ENCODE measurements at regions not wholly inside any gene's neighbourhood (a gene's known extent, or its start where the extent isn't known, plus 50 kb on each side); places are given as distances from the start of the nearest gene placed in this dataset.

DNA sequence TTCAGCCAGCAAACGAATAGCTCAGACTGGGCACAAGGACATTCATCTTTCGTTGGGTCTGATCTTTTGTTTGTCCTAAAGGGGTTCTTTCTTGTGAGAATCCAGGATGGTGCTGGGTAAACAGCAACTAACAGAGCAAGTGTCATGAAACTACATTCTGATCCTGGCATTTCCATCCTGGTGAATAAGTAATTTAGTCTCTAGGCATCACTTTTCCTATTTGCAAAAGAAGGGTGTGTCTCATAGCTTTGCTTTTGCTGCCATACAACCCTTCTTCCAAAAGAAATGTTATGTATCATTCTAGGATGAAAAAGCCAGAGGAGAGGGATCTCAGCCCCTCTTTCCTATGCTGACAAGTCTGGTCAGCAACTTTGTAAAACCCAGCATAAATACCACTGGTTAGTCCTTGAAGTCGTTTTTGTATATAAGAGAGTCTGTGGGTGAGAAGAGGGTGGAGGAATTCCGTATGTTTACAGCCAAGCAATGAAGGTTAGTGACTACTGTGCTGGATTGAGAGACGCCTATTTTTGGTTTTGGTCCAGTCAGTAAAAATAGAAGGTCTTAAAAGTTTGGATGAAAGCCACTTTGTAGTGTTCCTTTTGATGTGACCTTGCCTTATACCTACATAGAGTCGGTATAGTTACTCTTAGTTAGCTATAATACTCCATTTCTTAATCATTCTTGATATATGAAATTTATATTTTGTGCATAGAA, 88.4 kb upstream of the SLC25A13 start:
- no peak overlapping the region for H3K4me2 ChIP-seq (ENCODE audit: low read length)
- TF ChIP-seq, protein P1, sequence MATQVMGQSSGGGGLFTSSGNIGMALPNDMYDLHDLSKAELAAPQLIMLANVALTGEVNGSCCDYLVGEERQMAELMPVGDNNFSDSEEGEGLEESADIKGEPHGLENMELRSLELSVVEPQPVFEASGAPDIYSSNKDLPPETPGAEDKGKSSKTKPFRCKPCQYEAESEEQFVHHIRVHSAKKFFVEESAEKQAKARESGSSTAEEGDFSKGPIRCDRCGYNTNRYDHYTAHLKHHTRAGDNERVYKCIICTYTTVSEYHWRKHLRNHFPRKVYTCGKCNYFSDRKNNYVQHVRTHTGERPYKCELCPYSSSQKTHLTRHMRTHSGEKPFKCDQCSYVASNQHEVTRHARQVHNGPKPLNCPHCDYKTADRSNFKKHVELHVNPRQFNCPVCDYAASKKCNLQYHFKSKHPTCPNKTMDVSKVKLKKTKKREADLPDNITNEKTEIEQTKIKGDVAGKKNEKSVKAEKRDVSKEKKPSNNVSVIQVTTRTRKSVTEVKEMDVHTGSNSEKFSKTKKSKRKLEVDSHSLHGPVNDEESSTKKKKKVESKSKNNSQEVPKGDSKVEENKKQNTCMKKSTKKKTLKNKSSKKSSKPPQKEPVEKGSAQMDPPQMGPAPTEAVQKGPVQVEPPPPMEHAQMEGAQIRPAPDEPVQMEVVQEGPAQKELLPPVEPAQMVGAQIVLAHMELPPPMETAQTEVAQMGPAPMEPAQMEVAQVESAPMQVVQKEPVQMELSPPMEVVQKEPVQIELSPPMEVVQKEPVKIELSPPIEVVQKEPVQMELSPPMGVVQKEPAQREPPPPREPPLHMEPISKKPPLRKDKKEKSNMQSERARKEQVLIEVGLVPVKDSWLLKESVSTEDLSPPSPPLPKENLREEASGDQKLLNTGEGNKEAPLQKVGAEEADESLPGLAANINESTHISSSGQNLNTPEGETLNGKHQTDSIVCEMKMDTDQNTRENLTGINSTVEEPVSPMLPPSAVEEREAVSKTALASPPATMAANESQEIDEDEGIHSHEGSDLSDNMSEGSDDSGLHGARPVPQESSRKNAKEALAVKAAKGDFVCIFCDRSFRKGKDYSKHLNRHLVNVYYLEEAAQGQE (IDR thresholded peaks at IDR 0.05; ENCODE audit: low read depth): no peak
- TF ChIP-seq, protein P2, sequence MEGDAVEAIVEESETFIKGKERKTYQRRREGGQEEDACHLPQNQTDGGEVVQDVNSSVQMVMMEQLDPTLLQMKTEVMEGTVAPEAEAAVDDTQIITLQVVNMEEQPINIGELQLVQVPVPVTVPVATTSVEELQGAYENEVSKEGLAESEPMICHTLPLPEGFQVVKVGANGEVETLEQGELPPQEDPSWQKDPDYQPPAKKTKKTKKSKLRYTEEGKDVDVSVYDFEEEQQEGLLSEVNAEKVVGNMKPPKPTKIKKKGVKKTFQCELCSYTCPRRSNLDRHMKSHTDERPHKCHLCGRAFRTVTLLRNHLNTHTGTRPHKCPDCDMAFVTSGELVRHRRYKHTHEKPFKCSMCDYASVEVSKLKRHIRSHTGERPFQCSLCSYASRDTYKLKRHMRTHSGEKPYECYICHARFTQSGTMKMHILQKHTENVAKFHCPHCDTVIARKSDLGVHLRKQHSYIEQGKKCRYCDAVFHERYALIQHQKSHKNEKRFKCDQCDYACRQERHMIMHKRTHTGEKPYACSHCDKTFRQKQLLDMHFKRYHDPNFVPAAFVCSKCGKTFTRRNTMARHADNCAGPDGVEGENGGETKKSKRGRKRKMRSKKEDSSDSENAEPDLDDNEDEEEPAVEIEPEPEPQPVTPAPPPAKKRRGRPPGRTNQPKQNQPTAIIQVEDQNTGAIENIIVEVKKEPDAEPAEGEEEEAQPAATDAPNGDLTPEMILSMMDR (IDR thresholded peaks at IDR 0.05 in 2 of 3, conservative IDR thresholded peaks at IDR 0.05 in 1 of 3; ENCODE audit: borderline replicate concordance in 1 of 3, insufficient read depth in 1 of 3, low read depth in 2 of 3, low read length in 2 of 3): no peak
- TF ChIP-seq EGR1 (IDR thresholded peaks at IDR 0.05; ENCODE audit: low read depth) (no peak), RAD21 (IDR thresholded peaks at IDR 0.05; ENCODE audit: low read depth) (no peak)
- ChIA-PET CTCF (interaction anchor here (1.2 kb wide), 1 partner anchor 617 kb away, joined by 3 read pairs; no protein-coding TSS in a partner anchor), RAD21 (ENCODE audit: low non-redundant PET in 1 of 2, low total read pairs in 2 of 2, uncharacterized antibody in 2 of 2, unreplicated experiment in 2 of 2) (no interaction called here), POLR2A (no interaction called here)
- H3K79me2 ChIP-seq (ENCODE audit: insufficient read depth, low read length): no peaks in the 10 kb centered on the region
- no peak for ATAC-seq
- intact Hi-C loops (cut with micrococcal nuclease): no loop called here
- H3K36me3 ChIP-seq (ENCODE audit: control insufficient read depth in 1 of 2, insufficient read depth in 2 of 2, low read length in 2 of 2): no peaks in the 10 kb centered on the region
- no peaks in the 10 kb centered on the region for H3K4me1 ChIP-seq (ENCODE audit: control insufficient read depth in 1 of 2, insufficient read depth in 2 of 2, low read length in 2 of 2)
- no TSS peak for BruUV-seq (replicated peaks)
- H3K9ac ChIP-seq (ENCODE audit: low read length): no peak overlapping the region
- no peak for DNase-seq (ENCODE audit: low read depth, low spot score)
- H2AFZ ChIP-seq (ENCODE audit: low read depth, low read length, poor library complexity, severe bottlenecking): no peak overlapping the region
- H4K20me1 ChIP-seq (ENCODE audit: insufficient read depth): no peaks in the 10 kb centered on the region
- peaks cover 4% of the 10 kb centered on the region; the same call in 1 of the 2 replicates for H3K27me3 ChIP-seq (ENCODE audit: insufficient read depth, low read length)
- H3K9me2 ChIP-seq (ENCODE audit: insufficient read depth): no peaks in the 10 kb centered on the region
- H3K27ac ChIP-seq (ENCODE audit: low read depth, low read length): no peak overlapping the region
- no peaks in the 10 kb centered on the region for H3K9me3 ChIP-seq (ENCODE audit: control insufficient read depth in 1 of 2, insufficient read depth in 1 of 2, low read depth in 1 of 2, low read length in 2 of 2)
- H3K4me3 ChIP-seq (replicated peaks in 1 of 2; ENCODE audit: low read depth in 1 of 2, low read length in 2 of 2): no peak overlapping the region

Measured in HCT116 (cell line).